ENCODE measurements at regions not wholly inside any gene's neighbourhood (a gene's known extent, or its start where the extent isn't known, plus 50 kb on each side); places are given as distances from the start of the nearest gene placed in this dataset.

DNA sequence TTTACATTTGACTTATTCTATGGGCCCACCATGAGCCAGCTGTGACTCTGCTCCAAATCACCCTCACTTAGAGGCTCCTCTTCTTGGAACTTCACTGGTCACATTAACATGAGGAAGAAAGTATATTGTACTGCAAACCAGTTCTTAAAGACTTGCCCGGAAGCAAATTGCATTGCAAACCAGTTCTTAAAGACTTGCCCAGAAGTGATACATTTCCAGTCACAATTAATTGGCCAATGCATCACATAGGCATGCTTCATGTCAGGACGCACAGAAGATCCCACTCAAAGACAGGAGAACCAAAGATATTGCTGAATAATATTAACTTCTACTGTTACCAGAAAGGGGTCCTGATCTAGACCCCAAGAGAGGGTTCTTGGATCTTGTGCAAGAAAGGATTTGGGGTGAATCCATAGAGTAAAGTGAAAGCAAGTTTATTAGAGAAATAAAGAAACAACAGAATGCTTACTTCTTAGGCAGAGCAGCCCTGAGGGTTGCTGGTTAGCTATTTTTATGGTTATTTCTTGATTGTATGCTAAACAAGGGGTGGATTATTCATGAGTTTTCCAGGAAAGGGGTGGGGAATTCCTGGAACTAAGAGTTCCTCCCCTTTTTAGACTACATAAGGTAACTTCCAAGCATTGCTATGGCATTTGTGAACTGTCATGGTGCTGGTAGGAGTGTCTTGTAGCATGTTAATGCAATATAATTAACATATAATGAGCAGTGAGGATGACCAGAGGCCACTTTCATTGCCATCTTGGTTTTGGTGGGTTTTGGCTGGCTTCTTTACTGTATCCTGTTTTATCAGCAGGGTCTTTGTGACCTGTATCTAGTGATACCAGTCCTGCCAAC, 54.6 kb upstream of the HCCS start:
- Histone ChIP-seq H3K36me3 (no peaks in the 10 kb centered on the region), H3K4me1 (no peaks in the 10 kb centered on the region), H3K9ac (no peak overlapping the region), H3K9me3 (peaks cover 9% of the 10 kb centered on the region; the same call in 1 of the 2 replicates), H3K4me3 (no peak overlapping the region), H3K27ac (no peak overlapping the region), H4K20me1 (no peaks in the 10 kb centered on the region; the same call in 1 of the 2 replicates), H3K4me2 (no peak overlapping the region), H3K27me3 (peaks cover 71% of the 10 kb centered on the region)
- no peak for TF ChIP-seq Cebpa-rat (IDR thresholded peaks at IDR 0.05)

DNA sequence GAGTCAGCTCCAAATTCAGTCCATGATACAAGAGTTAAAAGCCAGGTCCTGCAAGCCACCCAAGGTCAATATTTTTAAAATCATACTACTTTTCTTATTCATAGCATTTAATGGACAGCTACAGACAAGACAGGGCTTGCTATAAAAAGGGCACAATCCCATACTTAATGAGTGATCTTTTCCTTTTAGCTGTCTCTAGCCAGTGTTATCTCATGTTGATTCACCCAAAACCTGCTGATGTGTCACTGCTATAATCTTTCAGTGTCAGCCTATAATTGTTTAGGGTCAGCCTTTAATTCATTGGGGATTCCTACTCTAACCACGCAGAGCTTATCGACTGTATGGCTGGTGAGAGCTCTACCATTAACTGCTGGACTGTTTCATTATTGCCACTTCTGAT, 51.2 kb upstream of the HCCS start:
- no peak overlapping the region for H3K4me3 ChIP-seq
- no peaks in the 10 kb centered on the region; the same call in 1 of the 2 replicates for H4K20me1 ChIP-seq
- no peak for TF ChIP-seq Cebpa-rat (IDR thresholded peaks at IDR 0.05)
- peaks cover 89% of the 10 kb centered on the region for H3K27me3 ChIP-seq
- H3K9me3 ChIP-seq = peaks cover 5% of the 10 kb centered on the region; the same call in 1 of the 2 replicates
- H3K27ac ChIP-seq = no peak overlapping the region
- H3K9ac ChIP-seq = no peak overlapping the region
- H3K4me1 ChIP-seq = no peaks in the 10 kb centered on the region
- H3K4me2 ChIP-seq = no peak overlapping the region
- no peaks in the 10 kb centered on the region for H3K36me3 ChIP-seq

Measured in BLaER1 (cell line).